ENCODE measurements at regions not wholly inside any gene's neighbourhood (a gene's known extent, or its start where the extent isn't known, plus 50 kb on each side); places are given as distances from the start of the nearest gene placed in this dataset.
"Not testable (repeated sequence)": the region's sequence is repeated elsewhere in the genome, so short reads cannot be mapped to it uniquely, and the experiment has no call there.

GRCh38 chr3:192968901-192969300, 51.2 kb upstream of the MB21D2 start:
- H3K4me3 ChIP-seq; H3K27me3 ChIP-seq; H3K27ac ChIP-seq; H3K9me3 ChIP-seq; DNase-seq; H3K4me1 ChIP-seq; H3K36me3 ChIP-seq; intact Hi-C loops (cut with DNase I; ENCODE audit: low total_unique reads): not testable (repeated sequence)
- WGBS, 5 donors: 44 to 62% (median 57%) methylated on average over 1 to 2 of the region's 2 CpGs

GRCh38 chr3:192980632-192981031, 63.0 kb upstream of the MB21D2 start:
- DNase-seq: no peak
- TF ChIP-seq POLR2A (IDR thresholded peaks at IDR 0.05): no peak
- TF ChIP-seq POLR2AphosphoS5 (IDR thresholded peaks at IDR 0.05): no peak
- TF ChIP-seq EP300 (IDR thresholded peaks at IDR 0.05): no peak
- no peak for TF ChIP-seq CTCF (IDR thresholded peaks at IDR 0.05)
- 64 to 75% (median 70%) methylated on average over 5 of the region's 5 CpGs for WGBS, 5 donors

GRCh38 chr3:192986379-192986778, 68.7 kb upstream of the MB21D2 start:
- intact Hi-C loops (cut with DNase I; ENCODE audit: low total_unique reads): no loop called here
- no peaks in the 10 kb centered on the region for H3K36me3 ChIP-seq

More at GRCh38 chr3:192980632-192981031, 63.0 kb upstream of the MB21D2 start:
- no peaks in the 10 kb centered on the region for H3K4me1 ChIP-seq
- no peak overlapping the region for H3K27ac ChIP-seq
- peaks cover 0 to 10% (median 2%) of the 10 kb centered on the region in 4 donors for H3K9me3 ChIP-seq
- intact Hi-C loops (cut with DNase I; ENCODE audit: low total_unique reads): no loop called here
- H3K27me3 ChIP-seq: no peaks in the 10 kb centered on the region
- H3K36me3 ChIP-seq: no peaks in the 10 kb centered on the region
- H3K4me3 ChIP-seq: no peak overlapping the region

GRCh38 chr3:192991356-192991755, 73.7 kb upstream of the MB21D2 start:
- Histone ChIP-seq H3K9me3 (no peaks in the 10 kb centered on the region), H3K4me3 (no peak overlapping the region), H3K27me3 (no peaks in the 10 kb centered on the region), H3K4me1 (no peaks in the 10 kb centered on the region), H3K27ac (no peak overlapping the region), H3K36me3 (no peaks in the 10 kb centered on the region)
- 35 to 81% (median 74%) methylated on average over 2 of the region's 2 CpGs for WGBS, 5 donors
- DNase-seq: no peak
- intact Hi-C loops (cut with DNase I; ENCODE audit: low total_unique reads): no loop called here
- TF ChIP-seq CTCF (IDR thresholded peaks at IDR 0.05) (no peak), EP300 (IDR thresholded peaks at IDR 0.05) (no peak), POLR2AphosphoS5 (IDR thresholded peaks at IDR 0.05) (no peak), POLR2A (IDR thresholded peaks at IDR 0.05) (no peak)

More at GRCh38 chr3:192986379-192986778, 68.7 kb upstream of the MB21D2 start:
- Histone ChIP-seq H3K27me3 (no peaks in the 10 kb centered on the region), H3K9me3 (no peaks in the 10 kb centered on the region), H3K27ac (no peak overlapping the region), H3K4me3 (no peak overlapping the region), H3K4me1 (no peaks in the 10 kb centered on the region)
- WGBS, 5 donors: 86 to 94% (median 90%) methylated on average over 10 of the region's 10 CpGs
- DNase-seq: no peak
- no peak for TF ChIP-seq EP300 (IDR thresholded peaks at IDR 0.05)
- TF ChIP-seq POLR2AphosphoS5 (IDR thresholded peaks at IDR 0.05): no peak
- no peak for TF ChIP-seq CTCF (IDR thresholded peaks at IDR 0.05)
- no peak for TF ChIP-seq POLR2A (IDR thresholded peaks at IDR 0.05)

- Histone ChIP-seq H3K36me3 (no peaks in the 10 kb centered on the region), H3K9me3 (no peaks in the 10 kb centered on the region), H3K4me1 (no peaks in the 10 kb centered on the region), H3K27me3 (no peaks in the 10 kb centered on the region), H3K27ac (no peak overlapping the region), H3K4me3 (no peak overlapping the region)
- intact Hi-C loops (cut with DNase I; ENCODE audit: low total_unique reads): no loop called here
- 82 to 87% (median 85%) methylated on average over 6 of the region's 6 CpGs for WGBS, 5 donors
- TF ChIP-seq POLR2A (IDR thresholded peaks at IDR 0.05): no peak
- TF ChIP-seq EP300 (IDR thresholded peaks at IDR 0.05): no peak
- TF ChIP-seq POLR2AphosphoS5 (IDR thresholded peaks at IDR 0.05): no peak
- no peak for TF ChIP-seq CTCF (IDR thresholded peaks at IDR 0.05)
- DNase-seq: no peak
These were observed 74.7 kb upstream of the MB21D2 start for GRCh38 chr3:192992361-192992760.
